HepG2 (cell line): ENCODE measurements at regions not wholly inside any gene's neighbourhood (a gene's known extent, or its start where the extent isn't known, plus 50 kb on each side); places are given as distances from the start of the nearest gene placed in this dataset.

Experiments
- ATF7 ChIP-seq, 2 experiments: fragments of 450-650 bp in 1 of 2; sonication (generic) in 1 of 2; formaldehyde crosslinking in 1 of 2; IDR thresholded peaks; 2 replicates each; pipeline versions ENCODE4 v1.4.0 to v1.6.1; 2016 to 2020; ENCODE audit warnings: antibody characterized with exemption in 1 of 2, mild to moderate bottlenecking in 1 of 2, missing genetic modification reagents in 1 of 2
- EP300 ChIP-seq, 3 experiments: sonication (generic) in 1 of 3; formaldehyde crosslinking in 1 of 3; IDR thresholded peaks; 2 replicates each; pipeline versions ENCODE4 v1.5.1 to v1.6.1; 2011 to 2020; ENCODE audit warnings: low read depth in 2 of 3, low read length in 2 of 3, borderline replicate concordance in 1 of 3, improper control_type of control experiment in 1 of 3, mild to moderate bottlenecking in 1 of 3, missing genetic modification reagents in 1 of 3, moderate library complexity in 1 of 3
- KDM6A ChIP-seq: IDR thresholded peaks from 2 replicates; pipeline ENCODE4 v1.6.1; 2016; ENCODE audit warnings: low read depth
- POLR2A ChIP-seq, 2 experiments: IDR thresholded peaks; 2 replicates each; pipeline ENCODE4 v1.6.1; 2011; ENCODE audit warnings: low read depth in 2 of 2, low read length in 2 of 2, mild to moderate bottlenecking in 1 of 2, moderate library complexity in 1 of 2; ENCODE audit not compliant: insufficient read depth in 1 of 2
- TCF7 ChIP-seq: sonication (generic); IDR thresholded peaks from 2 replicates; pipeline ENCODE4 v1.6.1; 2016; ENCODE audit warnings: antibody characterized with exemption, low read depth
- TF ChIP-seq, protein P1 (sequence below): sonication (generic); formaldehyde crosslinking; IDR thresholded peaks from 2 replicates; pipeline ENCODE4 v1.8.0; 2022; ENCODE audit warnings: mild to moderate bottlenecking, missing genetic modification reagents, moderate library complexity

DNA sequence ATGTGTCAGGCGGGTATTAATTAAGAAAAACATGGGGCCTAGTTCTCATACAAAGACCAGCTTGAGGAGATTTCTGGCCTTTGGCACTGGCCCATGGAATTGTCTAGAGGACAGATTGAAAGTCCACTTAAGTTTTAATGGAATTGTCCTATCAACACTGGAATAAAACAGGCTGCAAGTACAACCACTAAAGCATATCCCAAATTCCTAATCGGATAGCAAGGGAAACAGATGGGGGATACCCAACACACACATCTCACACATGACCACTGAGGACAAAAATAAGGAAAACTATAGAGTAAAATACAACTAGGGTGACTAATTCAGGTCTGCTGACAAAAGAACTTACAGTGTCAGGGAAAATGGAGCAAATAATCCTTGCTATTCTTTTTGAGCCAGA is 167.8 kb downstream of the GASK1B start:
- TF ChIP-seq POLR2A (IDR thresholded peaks at IDR 0.05; ENCODE audit: insufficient read depth in 1 of 2, low read depth in 2 of 2, low read length in 2 of 2): no peak
- TF ChIP-seq, protein P1, sequence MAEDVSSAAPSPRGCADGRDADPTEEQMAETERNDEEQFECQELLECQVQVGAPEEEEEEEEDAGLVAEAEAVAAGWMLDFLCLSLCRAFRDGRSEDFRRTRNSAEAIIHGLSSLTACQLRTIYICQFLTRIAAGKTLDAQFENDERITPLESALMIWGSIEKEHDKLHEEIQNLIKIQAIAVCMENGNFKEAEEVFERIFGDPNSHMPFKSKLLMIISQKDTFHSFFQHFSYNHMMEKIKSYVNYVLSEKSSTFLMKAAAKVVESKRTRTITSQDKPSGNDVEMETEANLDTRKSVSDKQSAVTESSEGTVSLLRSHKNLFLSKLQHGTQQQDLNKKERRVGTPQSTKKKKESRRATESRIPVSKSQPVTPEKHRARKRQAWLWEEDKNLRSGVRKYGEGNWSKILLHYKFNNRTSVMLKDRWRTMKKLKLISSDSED (CRISPR knock-in tag): no peak
- no peak for TF ChIP-seq TCF7
- no peak for TF ChIP-seq KDM6A (CRISPR knock-in tag)
- TF ChIP-seq EP300 (IDR thresholded peaks at IDR 0.05; ENCODE audit: low read depth in 2 of 2, low read length in 2 of 2): no peak
- TF ChIP-seq EP300 (CRISPR knock-in tag; IDR thresholded peaks at IDR 0.05; ENCODE audit: borderline replicate concordance): no peak
- TF ChIP-seq ATF7 (IDR thresholded peaks at IDR 0.05): no peak
- no peak for TF ChIP-seq ATF7 (CRISPR knock-in tag; IDR thresholded peaks at IDR 0.05)
